ENCODE measurements at regions not wholly inside any gene's neighbourhood (a gene's known extent, or its start where the extent isn't known, plus 50 kb on each side); places are given as distances from the start of the nearest gene placed in this dataset.

DNA sequence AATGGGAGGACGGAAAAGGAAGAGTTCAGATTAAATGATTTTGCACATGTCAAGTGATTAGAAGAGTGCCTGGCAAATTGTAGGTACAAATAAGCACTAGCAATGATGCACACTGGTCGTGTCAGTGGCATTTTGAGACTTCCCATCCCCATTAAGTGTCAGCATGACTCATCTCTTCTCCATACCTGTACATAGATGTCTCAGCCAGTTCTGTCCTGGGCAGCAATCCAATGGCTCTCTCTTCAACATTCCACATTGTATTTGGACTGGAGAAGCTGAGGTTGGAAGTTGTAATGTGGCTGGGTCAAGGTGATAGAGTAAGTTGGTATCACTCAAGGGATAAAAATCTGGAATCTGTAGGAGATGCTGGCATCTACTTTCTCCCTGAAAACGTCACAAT, 742.7 kb downstream of the VRK1 start:
- Histone ChIP-seq H3K36me3 (no peaks in the 10 kb centered on the region), H3K9me3 (no peaks in the 10 kb centered on the region), H3K27ac (no peak overlapping the region), H3K27me3 (replicated peaks; ENCODE audit: insufficient read depth) (peaks cover 3% of the 10 kb centered on the region), H3K4me1 (replicated peaks) (no peaks in the 10 kb centered on the region), H3K4me3 (no peak overlapping the region)
- DNase-seq (ENCODE audit: low spot score), result no peak
- intact Hi-C loops (cut with DNase I), result no loop called here
- 73% methylated on average over 3 of the region's 3 CpGs for WGBS
- TF ChIP-seq, protein P1, sequence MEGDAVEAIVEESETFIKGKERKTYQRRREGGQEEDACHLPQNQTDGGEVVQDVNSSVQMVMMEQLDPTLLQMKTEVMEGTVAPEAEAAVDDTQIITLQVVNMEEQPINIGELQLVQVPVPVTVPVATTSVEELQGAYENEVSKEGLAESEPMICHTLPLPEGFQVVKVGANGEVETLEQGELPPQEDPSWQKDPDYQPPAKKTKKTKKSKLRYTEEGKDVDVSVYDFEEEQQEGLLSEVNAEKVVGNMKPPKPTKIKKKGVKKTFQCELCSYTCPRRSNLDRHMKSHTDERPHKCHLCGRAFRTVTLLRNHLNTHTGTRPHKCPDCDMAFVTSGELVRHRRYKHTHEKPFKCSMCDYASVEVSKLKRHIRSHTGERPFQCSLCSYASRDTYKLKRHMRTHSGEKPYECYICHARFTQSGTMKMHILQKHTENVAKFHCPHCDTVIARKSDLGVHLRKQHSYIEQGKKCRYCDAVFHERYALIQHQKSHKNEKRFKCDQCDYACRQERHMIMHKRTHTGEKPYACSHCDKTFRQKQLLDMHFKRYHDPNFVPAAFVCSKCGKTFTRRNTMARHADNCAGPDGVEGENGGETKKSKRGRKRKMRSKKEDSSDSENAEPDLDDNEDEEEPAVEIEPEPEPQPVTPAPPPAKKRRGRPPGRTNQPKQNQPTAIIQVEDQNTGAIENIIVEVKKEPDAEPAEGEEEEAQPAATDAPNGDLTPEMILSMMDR (IDR thresholded peaks at IDR 0.05), result no peak
- no peak for TF ChIP-seq POLR2A (IDR thresholded peaks at IDR 0.05)
- no peak for TF ChIP-seq POLR2AphosphoS5 (IDR thresholded peaks at IDR 0.05)

DNA sequence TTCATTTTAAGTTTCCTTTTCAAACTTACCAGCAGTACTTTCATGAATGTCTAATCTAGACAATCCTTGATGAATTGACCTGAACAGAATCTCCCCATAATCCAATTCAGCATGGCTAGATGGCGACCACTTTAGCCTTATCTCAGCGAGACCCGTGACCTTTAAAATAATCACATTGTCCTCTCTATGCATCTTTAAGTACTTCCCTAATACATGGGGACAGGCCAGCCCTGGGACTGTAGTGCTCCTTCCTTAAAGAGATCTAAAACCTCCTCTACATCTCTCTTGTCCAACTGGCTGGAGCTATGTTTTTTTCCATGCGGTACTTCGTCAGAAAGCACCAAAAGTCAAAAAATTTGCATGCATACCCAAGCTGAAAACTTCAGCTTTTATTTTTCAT, 746.0 kb downstream of the VRK1 start:
- Histone ChIP-seq H3K27ac (no peak overlapping the region), H3K9me3 (no peaks in the 10 kb centered on the region), H3K4me1 (replicated peaks) (no peaks in the 10 kb centered on the region), H3K27me3 (replicated peaks; ENCODE audit: insufficient read depth) (no peaks in the 10 kb centered on the region), H3K4me3 (no peak overlapping the region), H3K36me3 (no peaks in the 10 kb centered on the region)
- no peak for TF ChIP-seq POLR2A (IDR thresholded peaks at IDR 0.05)
- no peak for TF ChIP-seq POLR2AphosphoS5 (IDR thresholded peaks at IDR 0.05)
- TF ChIP-seq, protein P1 (IDR thresholded peaks at IDR 0.05), result no peak
- DNase-seq (ENCODE audit: low spot score), result no peak
- intact Hi-C loops (cut with DNase I), result no loop called here
- WGBS, result 85% methylated on average over 5 of the region's 5 CpGs

GRCh38 chr14:97543816-97544215, 746.6 kb downstream of the VRK1 start:
- Histone ChIP-seq H3K36me3 (no peaks in the 10 kb centered on the region), H3K4me3 (no peak overlapping the region), H3K4me1 (replicated peaks) (no peaks in the 10 kb centered on the region), H3K27ac (no peak overlapping the region), H3K9me3 (no peaks in the 10 kb centered on the region), H3K27me3 (replicated peaks; ENCODE audit: insufficient read depth) (no peaks in the 10 kb centered on the region)
- WGBS, result 67% methylated on average over 1 of the region's 1 CpG
- no peak for DNase-seq (ENCODE audit: low spot score)
- intact Hi-C loops (cut with DNase I), result no loop called here
- no peak for TF ChIP-seq POLR2AphosphoS5 (IDR thresholded peaks at IDR 0.05)
- TF ChIP-seq, protein P1 (IDR thresholded peaks at IDR 0.05), result no peak
- no peak for TF ChIP-seq POLR2A (IDR thresholded peaks at IDR 0.05)

DNA sequence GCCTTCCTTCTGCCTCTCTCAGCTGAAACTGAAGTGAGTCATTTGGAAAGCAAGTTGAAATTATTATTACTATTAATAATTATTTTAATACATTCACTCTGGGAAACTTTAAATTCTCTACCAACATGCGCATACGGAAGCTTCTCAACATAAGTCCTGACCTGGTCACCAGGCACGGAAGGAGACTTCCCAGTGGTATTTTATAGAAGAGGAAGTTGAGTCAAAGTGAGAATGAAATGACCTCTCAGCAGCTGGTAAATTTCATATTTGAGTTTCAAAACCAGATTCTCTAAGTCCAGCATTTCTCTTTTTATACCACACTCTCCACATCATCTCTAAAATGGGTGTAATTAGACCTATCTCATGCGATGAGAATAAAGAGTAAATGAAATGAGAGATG, 747.4 kb downstream of the VRK1 start:
- no peak for DNase-seq (ENCODE audit: low spot score)
- Histone ChIP-seq H3K27me3 (replicated peaks; ENCODE audit: insufficient read depth) (no peaks in the 10 kb centered on the region), H3K4me3 (no peak overlapping the region), H3K4me1 (replicated peaks) (no peaks in the 10 kb centered on the region), H3K9me3 (no peaks in the 10 kb centered on the region), H3K36me3 (no peaks in the 10 kb centered on the region), H3K27ac (no peak overlapping the region)
- 89% methylated on average over 4 of the region's 4 CpGs for WGBS
- TF ChIP-seq POLR2AphosphoS5 (IDR thresholded peaks at IDR 0.05), result no peak
- TF ChIP-seq POLR2A (IDR thresholded peaks at IDR 0.05), result no peak
- intact Hi-C loops (cut with DNase I), result no loop called here

GRCh38 chr14:97546491-97547230, 749.5 kb downstream of the VRK1 start:
- no peaks in the 10 kb centered on the region for H3K36me3 ChIP-seq
- TF ChIP-seq, protein P1 (IDR thresholded peaks at IDR 0.05), result no peak
- TF ChIP-seq POLR2A (IDR thresholded peaks at IDR 0.05), result no peak
- TF ChIP-seq POLR2AphosphoS5 (IDR thresholded peaks at IDR 0.05), result no peak
- H3K27ac ChIP-seq, result no peak overlapping the region
- no peaks in the 10 kb centered on the region for H3K9me3 ChIP-seq
- no peaks in the 10 kb centered on the region for H3K4me1 ChIP-seq (replicated peaks)
- no peaks in the 10 kb centered on the region for H3K27me3 ChIP-seq (replicated peaks; ENCODE audit: insufficient read depth)
- no peak for DNase-seq (ENCODE audit: low spot score)
- intact Hi-C loops (cut with DNase I), result no loop called here
- no peak overlapping the region for H3K4me3 ChIP-seq
- WGBS, result 88% methylated on average over 20 of the region's 20 CpGs

All from prostate gland (tissue), 2 donors.